ENCODE measurements at regions not wholly inside any gene's neighbourhood (a gene's known extent, or its start where the extent isn't known, plus 50 kb on each side); places are given as distances from the start of the nearest gene placed in this dataset.
"Not testable (repeated sequence)": the region's sequence is repeated elsewhere in the genome, so short reads cannot be mapped to it uniquely, and the experiment has no call there.

DNA sequence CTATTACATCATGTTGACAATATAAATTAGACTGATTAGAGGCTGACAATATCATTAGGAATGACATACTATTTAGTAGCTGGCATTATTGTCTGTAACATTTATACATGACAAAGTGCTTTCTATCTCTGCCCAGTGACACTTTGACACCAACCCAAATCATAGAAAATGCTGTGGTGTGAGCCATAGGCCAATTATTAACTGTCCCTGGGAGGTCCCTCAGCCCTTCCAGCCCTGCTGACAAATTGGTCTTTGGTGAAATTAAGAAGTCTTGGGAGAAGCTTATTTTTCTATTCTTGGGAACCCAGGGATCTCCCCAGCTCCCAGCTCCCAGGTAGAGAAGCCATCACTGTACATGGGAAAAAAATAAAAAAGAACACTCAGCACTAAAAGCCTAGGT, 179.6 kb downstream of the AIPL1 start:
- TF ChIP-seq EZH2 (IDR thresholded peaks at IDR 0.05; ENCODE audit: borderline replicate concordance) (no peak), EZH2phosphoT487 (IDR thresholded peaks at IDR 0.05; ENCODE audit: low read depth, severe bottlenecking, unreplicated experiment) (no peak)
- TF ChIP-seq, protein P1, sequence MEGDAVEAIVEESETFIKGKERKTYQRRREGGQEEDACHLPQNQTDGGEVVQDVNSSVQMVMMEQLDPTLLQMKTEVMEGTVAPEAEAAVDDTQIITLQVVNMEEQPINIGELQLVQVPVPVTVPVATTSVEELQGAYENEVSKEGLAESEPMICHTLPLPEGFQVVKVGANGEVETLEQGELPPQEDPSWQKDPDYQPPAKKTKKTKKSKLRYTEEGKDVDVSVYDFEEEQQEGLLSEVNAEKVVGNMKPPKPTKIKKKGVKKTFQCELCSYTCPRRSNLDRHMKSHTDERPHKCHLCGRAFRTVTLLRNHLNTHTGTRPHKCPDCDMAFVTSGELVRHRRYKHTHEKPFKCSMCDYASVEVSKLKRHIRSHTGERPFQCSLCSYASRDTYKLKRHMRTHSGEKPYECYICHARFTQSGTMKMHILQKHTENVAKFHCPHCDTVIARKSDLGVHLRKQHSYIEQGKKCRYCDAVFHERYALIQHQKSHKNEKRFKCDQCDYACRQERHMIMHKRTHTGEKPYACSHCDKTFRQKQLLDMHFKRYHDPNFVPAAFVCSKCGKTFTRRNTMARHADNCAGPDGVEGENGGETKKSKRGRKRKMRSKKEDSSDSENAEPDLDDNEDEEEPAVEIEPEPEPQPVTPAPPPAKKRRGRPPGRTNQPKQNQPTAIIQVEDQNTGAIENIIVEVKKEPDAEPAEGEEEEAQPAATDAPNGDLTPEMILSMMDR (IDR thresholded peaks at IDR 0.05; ENCODE audit: poor library complexity), result no peak
- DNase-seq (ENCODE audit: low spot score), result no peak
- no peak overlapping the region for H3K4me2 ChIP-seq
- H3K27ac ChIP-seq, result no peak overlapping the region
- H3K4me1 ChIP-seq (ENCODE audit: insufficient read depth), result no peaks in the 10 kb centered on the region
- H3K4me3 ChIP-seq, result no peak overlapping the region
- H3K9me2 ChIP-seq (replicated peaks; ENCODE audit: insufficient read depth), result no peaks in the 10 kb centered on the region
- H3K9me3 ChIP-seq (ENCODE audit: low read depth), result no peaks in the 10 kb centered on the region
- no peaks in the 10 kb centered on the region for H4K20me1 ChIP-seq (ENCODE audit: insufficient read depth, poor library complexity, severe bottlenecking)
- no peaks in the 10 kb centered on the region for H3K27me3 ChIP-seq
- H3K36me3 ChIP-seq (replicated peaks; ENCODE audit: insufficient read depth, low read depth), result no peaks in the 10 kb centered on the region
- no peaks in the 10 kb centered on the region for H3K79me2 ChIP-seq
- H2AFZ ChIP-seq, result no peak overlapping the region

DNA sequence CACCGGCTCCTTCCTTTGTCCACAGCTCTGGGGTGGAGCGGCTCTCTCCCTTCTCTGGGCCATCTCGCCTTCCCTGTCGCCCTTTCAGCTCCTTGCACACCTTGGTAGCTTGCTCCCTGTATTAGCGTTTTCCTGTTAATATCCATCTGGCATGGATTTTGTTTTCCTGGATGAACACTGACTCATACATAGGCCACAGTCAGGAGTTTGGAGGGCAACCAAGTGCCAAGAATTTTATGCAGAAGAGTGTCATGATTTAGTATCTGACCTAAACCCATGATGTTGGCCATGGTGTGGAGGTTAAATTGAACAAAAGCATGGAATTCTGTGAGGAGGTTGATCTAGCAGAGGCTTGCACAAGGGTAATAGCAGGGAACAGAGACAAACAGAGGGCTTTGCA, 180.9 kb downstream of the AIPL1 start:
- no peaks in the 10 kb centered on the region for H3K79me2 ChIP-seq
- no peaks in the 10 kb centered on the region for H3K9me2 ChIP-seq (replicated peaks; ENCODE audit: insufficient read depth)
- H4K20me1 ChIP-seq (ENCODE audit: insufficient read depth, poor library complexity, severe bottlenecking), result no peaks in the 10 kb centered on the region
- no peak for DNase-seq (ENCODE audit: low spot score)
- no peaks in the 10 kb centered on the region for H3K9me3 ChIP-seq (ENCODE audit: low read depth)
- no peaks in the 10 kb centered on the region for H3K4me1 ChIP-seq (ENCODE audit: insufficient read depth)
- no peaks in the 10 kb centered on the region for H3K27me3 ChIP-seq
- no peak overlapping the region for H3K4me3 ChIP-seq
- TF ChIP-seq EZH2 (IDR thresholded peaks at IDR 0.05; ENCODE audit: borderline replicate concordance), result no peak
- no peak overlapping the region for H3K4me2 ChIP-seq
- no peak overlapping the region for H2AFZ ChIP-seq
- H3K27ac ChIP-seq, result no peak overlapping the region
- H3K36me3 ChIP-seq (replicated peaks; ENCODE audit: insufficient read depth, low read depth), result no peaks in the 10 kb centered on the region
- WGBS (ENCODE audit: low lambda C conversion rate, missing lambda C conversion rate), result 85% methylated on average over 5 of the region's 5 CpGs

DNA sequence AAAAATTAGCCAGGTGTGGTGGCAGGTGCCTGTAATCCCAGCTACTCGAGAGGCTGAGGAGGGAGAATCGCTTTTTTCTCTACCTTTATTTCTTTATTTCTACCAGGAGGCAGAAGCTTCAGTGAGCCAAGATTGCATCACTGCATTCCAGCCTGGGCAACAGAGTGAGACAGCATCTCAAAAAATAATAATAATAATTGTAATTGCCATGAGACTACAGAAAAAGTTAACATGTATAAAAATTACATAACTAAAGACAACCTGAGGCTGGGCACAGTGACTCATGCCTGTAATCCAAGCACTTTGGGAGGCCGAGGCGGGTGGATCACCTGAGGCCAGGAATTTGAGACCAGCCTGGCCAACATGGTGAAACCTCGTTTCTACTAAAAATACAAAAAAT, 181.5 kb downstream of the WSCD1 start:
- H3K27ac ChIP-seq; H4K20me1 ChIP-seq (ENCODE audit: insufficient read depth, poor library complexity, severe bottlenecking); H3K36me3 ChIP-seq (replicated peaks; ENCODE audit: insufficient read depth, low read depth); H3K9me3 ChIP-seq (ENCODE audit: low read depth); H3K27me3 ChIP-seq; H3K4me2 ChIP-seq; DNase-seq (ENCODE audit: low spot score); H3K4me1 ChIP-seq (ENCODE audit: insufficient read depth); H2AFZ ChIP-seq; H3K9me2 ChIP-seq (replicated peaks; ENCODE audit: insufficient read depth); H3K79me2 ChIP-seq; H3K4me3 ChIP-seq: not testable (repeated sequence)
- WGBS (ENCODE audit: low lambda C conversion rate, missing lambda C conversion rate), result 86% methylated on average over 5 of the region's 5 CpGs

DNA sequence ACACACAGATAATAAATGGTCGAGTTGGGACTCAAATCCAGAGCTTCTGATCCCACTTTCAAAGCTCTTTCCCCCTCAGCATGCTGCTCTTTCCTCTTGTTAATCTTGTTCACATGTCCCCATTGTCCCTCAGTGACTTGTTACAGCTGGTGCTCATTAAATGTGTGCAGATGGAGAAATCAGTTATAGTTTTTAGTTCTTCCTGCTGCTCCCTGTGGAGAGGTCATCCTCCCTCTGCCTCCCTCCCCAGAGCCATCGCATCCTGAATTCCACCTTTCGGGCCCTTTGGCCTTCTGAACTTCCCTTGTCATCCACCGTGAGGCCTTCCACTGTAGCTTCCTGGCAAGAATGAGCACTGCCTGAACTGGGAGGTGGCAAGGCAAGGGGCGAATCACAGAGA, 179.6 kb downstream of the WSCD1 start:
- Histone ChIP-seq H4K20me1 (ENCODE audit: insufficient read depth, poor library complexity, severe bottlenecking) (no peaks in the 10 kb centered on the region), H3K4me1 (ENCODE audit: insufficient read depth) (no peaks in the 10 kb centered on the region), H3K79me2 (no peaks in the 10 kb centered on the region), H2AFZ (no peak overlapping the region), H3K9me3 (ENCODE audit: low read depth) (no peaks in the 10 kb centered on the region), H3K9me2 (replicated peaks; ENCODE audit: insufficient read depth) (no peaks in the 10 kb centered on the region), H3K4me3 (no peak overlapping the region), H3K36me3 (replicated peaks; ENCODE audit: insufficient read depth, low read depth) (no peaks in the 10 kb centered on the region), H3K27me3 (no peaks in the 10 kb centered on the region), H3K27ac (no peak overlapping the region), H3K4me2 (no peak overlapping the region)
- WGBS (ENCODE audit: low lambda C conversion rate, missing lambda C conversion rate), result 60% methylated on average over 5 of the region's 5 CpGs
- no peak for DNase-seq (ENCODE audit: low spot score)
- TF ChIP-seq, protein P1 (IDR thresholded peaks at IDR 0.05; ENCODE audit: poor library complexity), result no peak
- no peak for TF ChIP-seq EZH2phosphoT487 (IDR thresholded peaks at IDR 0.05; ENCODE audit: low read depth, severe bottlenecking, unreplicated experiment)
- TF ChIP-seq EZH2 (IDR thresholded peaks at IDR 0.05; ENCODE audit: borderline replicate concordance), result no peak

DNA sequence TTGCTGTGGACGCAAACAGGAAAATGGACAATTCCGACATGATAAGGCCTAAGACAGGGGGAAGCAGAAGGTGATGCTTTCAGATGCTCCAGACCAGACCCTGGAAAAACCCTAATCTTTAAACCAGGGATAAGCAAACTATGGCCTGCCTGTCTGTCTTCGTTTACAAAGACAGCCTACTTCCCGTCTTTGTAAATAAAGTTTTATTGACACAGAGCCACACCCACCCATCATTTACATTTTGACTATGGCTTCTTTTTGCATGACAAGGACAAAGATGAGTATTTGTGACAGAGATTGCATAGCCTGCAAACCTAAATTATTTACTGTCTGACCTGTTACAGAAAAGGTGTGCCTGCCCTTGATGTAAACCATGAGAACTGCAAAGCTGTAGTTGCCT, 177.9 kb downstream of the WSCD1 start:
- Histone ChIP-seq H3K4me3 (no peak overlapping the region), H2AFZ (no peak overlapping the region), H3K27me3 (peaks cover 4% of the 10 kb centered on the region), H3K27ac (no peak overlapping the region), H3K36me3 (replicated peaks; ENCODE audit: insufficient read depth, low read depth) (no peaks in the 10 kb centered on the region), H3K9me3 (ENCODE audit: low read depth) (no peaks in the 10 kb centered on the region), H3K4me2 (no peak overlapping the region), H4K20me1 (ENCODE audit: insufficient read depth, poor library complexity, severe bottlenecking) (no peaks in the 10 kb centered on the region), H3K9me2 (replicated peaks; ENCODE audit: insufficient read depth) (no peaks in the 10 kb centered on the region), H3K79me2 (no peaks in the 10 kb centered on the region), H3K4me1 (ENCODE audit: insufficient read depth) (no peaks in the 10 kb centered on the region)
- no peak for DNase-seq (ENCODE audit: low spot score)
- TF ChIP-seq, protein P1 (IDR thresholded peaks at IDR 0.05; ENCODE audit: poor library complexity), result no peak
- TF ChIP-seq EZH2phosphoT487 (IDR thresholded peaks at IDR 0.05; ENCODE audit: low read depth, severe bottlenecking, unreplicated experiment), result no peak
- WGBS (ENCODE audit: low lambda C conversion rate, missing lambda C conversion rate), result 63% methylated on average over 4 of the region's 4 CpGs
